Stimulated activated CD4-positive, alpha-beta T cell treated with anti-CD3 and anti-CD28 coated beads, Interleukin-12 subunit alpha, Interleukin-12 subunit beta, amount 100 ng/mL, for 4 hours (primary cell): ENCODE measurements at regions not wholly inside any gene's neighbourhood (a gene's known extent, or its start where the extent isn't known, plus 50 kb on each side); places are given as distances from the start of the nearest gene placed in this dataset.
A peak's percentile ranks its signal among the peaks of the same experiment; 100 is the strongest.

Source experiments
- DNase-seq: peaks from one replicate; pipeline ENCODE4 v3.0.0-alpha.2; 2020

DNA sequence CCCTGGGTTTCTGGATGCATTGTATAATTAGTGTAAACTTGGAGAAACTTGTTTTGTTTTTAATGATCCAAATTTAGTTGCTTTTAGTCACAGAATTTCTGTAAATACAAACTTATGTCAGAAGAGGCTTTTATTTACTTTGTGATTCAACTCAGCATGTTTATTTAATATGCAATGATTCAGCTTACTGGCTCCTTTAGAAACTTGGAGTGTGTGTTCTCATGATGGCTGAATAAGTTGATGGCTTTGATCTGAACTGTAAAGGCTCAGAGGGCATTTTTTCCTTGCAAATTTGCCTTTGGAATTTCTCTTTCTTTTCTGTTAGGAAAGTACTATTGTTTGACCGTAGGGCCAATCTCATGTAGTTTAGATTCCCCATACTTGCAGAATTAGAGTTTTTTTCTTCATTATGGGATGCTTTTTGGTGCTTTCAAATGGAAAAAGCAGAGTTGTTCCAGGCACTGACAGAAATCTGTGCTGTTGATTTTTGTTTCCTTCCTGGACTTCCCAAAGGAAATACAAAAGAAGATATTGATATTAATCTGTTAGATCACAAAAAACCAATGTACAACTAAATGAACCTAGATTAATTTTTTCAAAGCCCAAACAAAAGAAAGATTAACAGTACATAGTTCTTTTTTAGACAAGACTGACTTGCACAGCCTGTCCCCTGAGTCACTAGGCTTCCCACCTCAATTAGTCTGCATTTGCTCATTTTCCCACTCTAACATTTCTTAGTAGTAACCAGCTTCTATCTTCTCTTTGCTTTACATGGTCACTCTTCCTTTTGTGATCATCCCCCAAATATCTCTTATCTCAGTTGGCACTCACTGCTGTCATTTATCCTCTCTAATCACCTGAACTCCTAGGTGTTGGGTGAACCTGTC lies 96.8 kb upstream of the AGR3 start:
- DNase-seq = no peak

DNA sequence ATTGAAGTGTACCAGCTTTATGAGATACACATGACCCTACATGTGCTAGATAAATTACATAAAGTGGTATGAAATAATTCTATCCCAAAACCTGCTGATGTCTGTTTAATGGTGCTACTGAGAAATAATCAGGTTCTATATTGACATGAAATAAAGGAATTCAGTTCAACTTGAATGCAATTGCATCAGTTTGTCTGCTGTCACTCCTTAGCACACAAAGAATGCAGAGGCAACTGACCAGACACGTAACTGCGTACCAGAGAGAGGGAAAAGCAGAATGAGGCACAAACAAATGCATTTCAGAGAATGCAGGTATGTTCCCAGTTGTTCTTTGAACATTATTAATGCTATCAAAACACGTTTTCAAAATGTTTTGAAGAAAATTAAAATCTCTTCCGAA lies 98.8 kb upstream of the AGR3 start:
- DNase-seq = no peak

DNA sequence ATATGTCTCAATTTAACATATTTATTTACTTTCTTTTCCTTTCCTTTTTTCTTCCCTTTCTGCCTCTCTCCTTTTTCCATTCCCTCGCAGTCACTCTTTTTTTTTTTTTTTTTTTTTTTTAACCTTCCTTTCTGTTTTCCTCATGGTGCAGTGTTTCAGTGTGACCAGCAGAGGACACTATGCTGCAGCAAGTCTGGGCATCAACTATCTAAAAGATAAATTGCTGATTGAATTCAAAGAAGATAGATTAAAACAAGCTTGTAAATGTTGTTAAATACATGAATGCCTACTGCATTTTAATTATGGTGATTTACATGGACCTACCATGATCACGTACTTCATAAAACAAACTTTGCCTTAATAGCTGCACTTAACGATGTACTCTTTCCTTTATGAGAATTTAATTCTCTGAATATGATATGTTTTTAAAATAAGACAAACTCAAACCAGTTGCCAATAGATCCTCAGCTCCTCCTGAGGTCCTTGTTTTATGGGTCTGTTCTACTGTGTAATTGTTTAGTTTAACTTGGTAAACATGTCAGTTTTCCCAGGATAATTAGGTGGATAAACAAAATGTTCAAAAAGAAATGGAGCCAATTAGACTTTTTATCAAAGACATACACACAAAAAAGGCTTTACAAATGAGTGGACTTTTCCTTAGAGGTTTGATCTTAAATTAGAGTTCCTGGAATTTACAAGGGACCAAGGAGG lies 101.0 kb upstream of the AGR3 start:
- peak; percentile 11 for DNase-seq

DNA sequence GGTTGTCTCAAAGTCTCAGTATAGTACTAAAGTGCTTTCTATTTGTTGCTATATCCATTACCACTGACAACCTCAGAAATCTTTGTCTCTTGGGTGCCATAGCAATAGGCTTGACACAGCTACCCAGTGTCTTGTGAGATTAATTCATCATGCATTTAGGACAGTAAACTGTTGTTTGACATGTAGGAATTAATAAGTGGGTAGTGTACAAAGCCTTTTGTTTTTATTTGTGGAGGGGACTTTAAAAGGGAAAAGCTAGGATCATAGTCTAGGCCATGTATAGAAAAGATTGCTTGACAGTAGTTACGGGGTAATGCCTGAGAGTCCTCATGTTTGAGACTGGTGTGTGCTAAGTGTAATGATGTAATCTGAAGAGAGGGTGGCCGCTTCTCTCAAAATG lies 102.6 kb upstream of the AGR3 start:
- DNase-seq = no peak

DNA sequence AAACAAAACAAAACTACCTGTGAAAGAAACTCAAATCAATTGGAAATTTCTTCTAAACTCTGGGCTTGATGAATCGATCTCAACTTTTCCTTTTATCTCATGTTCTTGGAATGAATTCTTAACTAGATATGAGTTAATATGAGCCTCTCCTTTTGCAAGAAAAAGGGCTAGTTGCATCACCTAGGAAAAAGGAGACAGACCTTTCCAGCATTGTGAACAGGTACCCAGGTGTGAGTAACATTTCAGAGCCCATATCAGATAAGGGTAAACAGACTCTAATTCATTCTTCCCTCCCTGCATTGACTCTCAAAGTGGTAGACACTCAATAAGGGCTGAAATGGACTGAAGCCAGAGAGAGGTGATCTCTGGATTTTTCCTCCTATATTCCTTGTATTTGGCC lies 103.8 kb upstream of the AGR3 start:
- DNase-seq = no peak

DNA sequence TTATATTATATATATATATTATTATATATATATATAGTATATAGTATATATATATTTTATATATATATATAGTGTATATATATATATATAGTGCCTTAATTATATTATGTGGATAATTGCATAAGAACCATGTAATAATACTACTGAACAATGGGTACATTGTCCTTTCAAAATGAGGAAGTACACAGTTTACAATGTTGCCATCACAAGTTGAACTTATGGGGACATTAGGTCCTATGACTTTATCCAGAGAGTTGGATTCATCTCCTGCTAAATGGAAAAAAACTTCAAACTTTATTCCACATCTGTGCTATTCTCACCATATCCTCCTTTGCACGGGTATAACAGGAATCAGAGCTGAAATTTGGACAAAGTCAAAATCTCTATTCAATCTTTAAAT lies 105.0 kb upstream of the AGR3 start:
- DNase-seq = no peak

DNA sequence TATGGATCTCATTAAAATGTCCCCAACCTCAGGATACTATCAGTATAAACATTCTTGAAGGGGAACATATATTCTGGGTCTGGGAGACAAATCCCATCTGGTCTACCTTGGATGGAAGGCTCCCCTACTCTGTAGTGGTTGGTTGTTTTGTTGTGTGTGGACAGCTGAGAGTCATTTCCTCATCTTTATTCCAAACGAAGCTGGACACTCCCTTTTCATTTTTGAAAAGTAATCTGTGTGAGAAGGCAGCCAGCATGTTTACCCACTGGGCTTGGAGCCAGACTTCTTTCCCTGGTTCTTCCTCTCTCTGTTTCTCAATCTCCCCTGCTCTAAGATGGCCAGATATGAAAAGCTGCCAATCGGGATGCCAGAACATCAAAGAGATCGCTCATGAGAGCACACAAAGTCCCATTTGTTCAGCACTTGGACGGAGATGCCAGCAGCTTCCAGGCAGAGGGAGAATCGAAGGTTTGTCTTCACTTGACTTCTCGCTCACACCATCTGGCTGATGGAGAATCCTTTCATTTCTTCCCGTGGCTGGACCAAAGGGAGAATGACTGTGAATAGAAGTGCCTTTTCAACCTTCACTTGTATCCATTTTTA lies 108.1 kb upstream of the AGR3 start:
- DNase-seq = no peak

DNA sequence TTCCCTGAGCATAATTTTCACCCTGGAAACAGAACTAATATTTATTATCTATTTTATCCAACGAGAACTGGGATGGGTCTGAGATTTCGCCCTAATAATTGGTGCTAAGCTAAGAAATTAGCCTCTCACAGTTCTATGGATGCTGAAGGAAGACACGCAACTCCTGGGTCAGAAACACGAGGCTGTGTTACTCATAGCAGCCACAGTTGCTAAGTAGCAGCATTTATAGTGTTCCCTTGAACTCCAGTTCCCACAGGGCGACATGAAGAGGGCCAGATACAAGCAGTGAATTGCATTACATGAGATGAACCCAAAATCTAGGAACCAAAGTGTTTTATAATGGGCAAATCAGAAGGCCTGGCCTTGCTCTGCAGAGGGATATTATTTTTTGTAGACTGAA lies 109.8 kb upstream of the AGR3 start:
- no peak for DNase-seq

DNA sequence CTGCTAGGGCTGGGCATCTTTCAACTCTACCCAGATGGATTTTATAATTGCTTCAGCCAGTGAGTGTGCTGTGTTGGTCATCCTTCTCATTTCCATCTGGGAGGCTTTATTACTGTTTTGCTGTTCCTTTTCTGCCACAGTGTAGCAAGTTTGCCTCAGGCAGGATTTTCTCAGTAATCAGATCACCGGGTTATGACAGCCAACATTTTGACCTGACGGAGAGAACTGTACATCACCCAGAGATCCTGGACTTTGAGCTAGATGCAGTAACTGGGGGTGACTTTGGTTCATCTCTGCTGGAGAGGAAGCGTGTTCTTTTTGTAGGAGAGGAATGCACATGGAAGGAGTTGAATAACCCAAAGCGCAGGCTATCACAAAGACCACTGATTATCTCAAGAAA lies 111.8 kb upstream of the AGR3 start:
- no peak for DNase-seq

DNA sequence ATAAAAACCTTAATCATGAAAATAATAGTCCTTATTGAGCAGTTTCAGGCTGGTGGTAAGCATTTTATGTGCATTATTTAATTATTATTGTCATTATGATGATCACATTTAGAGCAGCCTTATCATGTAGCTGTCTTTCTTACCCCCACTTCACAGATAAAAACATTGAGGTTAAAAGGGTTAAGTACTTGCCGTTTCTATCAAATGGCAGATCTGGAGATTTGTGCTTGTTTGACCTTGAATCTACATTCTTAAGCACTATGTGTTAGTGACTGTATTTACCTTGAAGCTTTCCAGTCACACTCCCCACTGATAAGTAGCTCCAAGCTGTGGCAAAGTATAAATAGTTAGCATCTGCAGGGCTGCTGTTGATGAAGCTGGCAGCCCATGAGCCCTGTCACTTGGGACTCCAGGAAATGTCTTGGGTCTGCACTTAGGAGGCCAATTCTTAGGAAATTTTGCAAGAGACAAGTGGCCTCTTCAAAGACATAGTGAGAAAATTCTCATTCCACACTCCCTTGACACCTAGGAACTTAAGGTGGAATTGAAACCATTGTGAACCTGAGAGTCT lies 116.8 kb upstream of the AGR3 start:
- no peak for DNase-seq

DNA sequence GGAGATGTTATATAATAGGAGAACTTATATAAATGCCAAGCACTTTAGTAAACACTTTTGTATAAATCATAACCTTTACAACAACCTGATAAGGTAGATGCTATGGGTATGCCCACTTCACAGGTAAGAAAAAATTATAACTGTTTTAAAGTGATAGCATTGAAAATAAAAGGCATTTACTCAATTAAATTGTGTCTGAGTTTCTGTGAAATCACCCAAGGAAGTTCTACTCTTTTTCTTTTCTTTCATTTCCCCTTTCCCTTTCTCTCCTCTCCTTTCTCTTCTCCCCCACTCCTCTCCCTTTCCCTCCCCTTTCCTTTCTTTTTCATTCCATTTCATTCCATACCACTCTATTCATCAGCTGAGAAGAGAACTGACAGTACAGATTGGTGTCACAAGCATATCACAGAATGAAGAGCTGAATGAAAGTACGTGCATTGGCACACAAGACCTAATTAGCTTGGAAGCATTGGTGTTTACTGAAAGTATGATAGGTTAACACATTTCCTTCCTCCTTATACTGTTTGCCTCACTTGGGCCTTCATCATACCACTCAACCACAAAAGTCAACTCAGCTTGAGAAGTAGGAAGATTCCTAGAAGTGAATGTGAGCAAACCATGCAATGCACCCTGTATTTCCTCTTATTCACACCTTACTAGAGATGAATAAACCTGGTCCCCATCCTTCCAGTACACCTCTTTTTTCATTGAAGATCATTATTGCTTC lies 117.9 kb upstream of the AGR3 start:
- DNase-seq = no peak

DNA sequence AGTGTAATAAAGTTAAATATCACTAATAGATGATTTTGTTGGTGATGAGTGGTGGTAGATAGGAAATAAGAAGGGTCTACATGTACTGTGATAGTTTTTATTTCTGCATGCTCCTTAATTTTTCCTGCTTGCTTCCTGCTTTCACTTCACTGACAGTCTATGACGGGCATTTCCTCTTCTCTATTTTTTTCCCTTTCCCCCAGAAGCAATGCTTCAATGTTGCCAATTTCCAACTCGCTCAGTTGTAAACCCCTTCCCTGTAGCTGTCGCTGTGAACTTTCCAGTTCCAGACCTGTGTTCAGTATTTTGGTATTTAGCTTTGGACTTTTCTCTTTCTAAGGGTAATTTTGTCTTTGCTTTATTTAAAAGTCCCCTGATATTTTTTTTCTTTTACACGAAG lies 123.5 kb upstream of the AGR3 start:
- DNase-seq = no peak

DNA sequence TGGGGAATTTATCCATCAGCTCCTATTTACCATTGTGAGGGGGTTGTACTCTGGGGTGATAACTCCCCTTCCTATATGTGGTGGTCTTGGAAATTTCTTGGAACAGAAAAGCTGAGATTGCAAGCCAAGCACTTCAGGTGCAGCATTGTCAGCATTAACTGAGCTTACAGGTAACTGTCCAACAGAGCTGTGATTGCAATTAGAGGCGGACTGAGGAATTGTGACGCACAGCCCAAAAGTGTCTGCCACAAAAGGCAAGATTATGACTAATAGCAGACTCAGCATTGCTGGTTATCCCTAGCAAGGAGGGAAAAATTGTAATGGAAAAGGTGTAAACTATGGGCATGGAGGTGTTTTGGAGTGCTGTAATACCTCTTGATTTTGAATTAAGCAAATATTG lies 126.1 kb upstream of the AGR3 start:
- no peak for DNase-seq

DNA sequence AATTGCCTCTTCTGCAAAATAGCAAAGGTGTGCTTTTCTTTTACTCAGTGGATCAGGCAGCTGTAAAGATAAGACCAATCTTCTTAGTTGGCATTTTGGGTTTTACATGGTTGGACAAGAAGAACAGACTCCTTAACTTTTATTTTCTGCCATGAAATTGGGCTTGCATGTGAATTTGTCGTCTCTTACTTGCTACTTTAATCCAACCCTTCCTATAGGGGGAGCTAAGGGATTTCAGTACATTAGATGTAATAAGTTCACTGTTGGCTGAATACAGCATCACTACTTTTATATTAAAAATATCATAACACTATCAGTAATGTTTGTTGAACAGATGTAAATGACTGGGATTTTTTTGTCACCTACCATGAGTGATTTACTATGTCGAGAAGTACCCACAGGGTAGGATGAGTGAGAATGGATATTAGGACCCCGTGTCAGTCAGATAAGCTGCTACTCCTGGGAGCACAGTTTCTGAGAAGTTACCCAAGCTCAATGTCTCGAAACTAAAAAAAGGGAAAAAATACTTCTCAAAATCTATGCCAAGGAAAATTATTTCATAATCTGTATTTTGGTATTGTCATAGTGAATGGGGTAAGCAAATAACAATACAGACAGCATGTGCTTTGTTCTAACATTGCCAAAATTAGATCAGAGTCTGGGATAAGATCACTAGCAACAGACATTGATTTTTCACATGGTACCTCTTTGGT lies 127.4 kb upstream of the AGR3 start:
- no peak for DNase-seq

DNA sequence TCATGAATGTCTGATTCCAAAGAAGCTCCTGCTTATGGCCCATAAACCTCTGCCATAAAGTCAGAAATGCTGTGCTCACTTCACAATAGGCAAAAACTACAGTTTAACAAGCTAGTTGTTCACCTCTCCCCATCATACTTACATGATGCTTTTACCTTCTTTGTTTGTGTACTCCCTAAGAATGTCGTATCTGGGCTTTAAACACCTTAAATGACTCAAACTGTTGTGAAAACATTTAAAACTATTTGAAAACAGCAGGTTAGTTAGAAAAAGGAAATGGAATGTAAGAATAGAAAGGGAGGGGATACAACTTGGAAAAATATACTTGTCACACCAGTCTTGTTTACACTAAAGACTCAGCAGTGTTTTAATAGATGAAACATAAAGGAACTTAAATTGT lies 128.2 kb upstream of the AGR3 start:
- DNase-seq = no peak

DNA sequence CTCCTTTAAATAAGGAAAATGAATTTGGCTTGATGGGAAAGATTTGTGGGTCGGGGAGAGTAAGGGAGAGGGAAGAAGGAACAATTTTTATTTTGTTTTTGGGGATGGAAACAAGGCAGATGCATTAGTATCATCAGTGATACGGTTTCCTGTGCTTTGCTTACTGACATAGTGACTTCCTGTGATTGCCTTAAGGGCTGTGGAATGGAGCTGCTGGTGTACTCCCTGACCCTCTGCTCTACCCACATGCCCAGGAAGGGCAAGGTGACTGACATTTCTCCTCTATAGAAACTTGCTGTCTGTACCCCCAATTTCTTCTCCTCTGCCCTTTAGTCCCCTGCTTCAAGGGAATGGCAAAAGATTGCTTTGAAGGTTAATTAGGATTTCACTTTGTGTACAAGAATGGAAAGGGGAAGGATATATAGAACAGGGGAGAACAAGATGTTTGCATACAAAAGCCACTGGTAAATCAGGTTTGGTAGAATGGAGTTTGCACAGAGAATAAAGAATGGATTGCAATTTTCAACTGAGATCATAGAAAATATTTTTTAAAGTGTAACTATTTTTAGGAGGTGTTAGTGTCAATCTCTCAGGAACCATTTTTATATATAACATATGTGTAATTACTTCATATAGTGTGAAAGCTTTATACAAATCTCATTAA lies 129.0 kb upstream of the AGR3 start:
- DNase-seq = no peak

DNA sequence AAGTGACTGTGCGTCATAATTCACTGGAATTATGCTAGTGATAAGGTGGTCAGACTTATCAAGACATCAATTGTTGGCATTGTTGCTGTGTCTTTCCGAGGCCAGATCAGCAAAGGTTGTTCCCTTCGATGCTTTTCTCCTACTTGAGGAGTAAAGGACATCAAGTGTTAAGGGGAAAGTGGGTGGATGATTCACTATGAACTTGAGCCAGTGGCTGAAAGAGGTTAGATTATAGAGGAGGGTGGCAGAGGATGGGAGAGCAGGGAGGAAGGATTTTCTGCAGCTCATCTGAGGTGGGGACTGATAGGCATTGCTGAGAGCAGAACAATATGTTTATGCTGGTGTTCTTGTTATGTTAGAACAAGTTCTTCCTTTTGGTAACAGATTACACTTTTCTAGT lies 131.4 kb upstream of the AGR3 start:
- no peak for DNase-seq

DNA sequence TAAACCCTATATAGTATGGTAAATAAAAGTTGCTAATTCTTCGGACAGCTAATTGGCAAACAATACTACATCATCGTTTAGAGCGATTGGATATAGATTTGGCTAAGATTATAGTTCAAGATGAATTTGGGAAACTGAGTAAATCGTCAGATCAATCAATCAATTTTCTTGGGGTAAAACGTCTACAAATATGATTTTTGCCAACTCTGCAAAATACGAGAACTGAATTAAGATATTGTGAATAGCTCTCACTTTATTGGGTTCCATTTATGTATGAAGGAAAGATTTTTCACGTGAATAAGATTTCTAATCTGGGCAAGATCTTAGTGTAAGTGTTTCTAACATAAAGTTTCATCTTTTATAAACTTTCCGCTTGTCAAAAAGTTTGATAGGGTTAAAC lies 132.9 kb upstream of the AGR3 start:
- no peak for DNase-seq

DNA sequence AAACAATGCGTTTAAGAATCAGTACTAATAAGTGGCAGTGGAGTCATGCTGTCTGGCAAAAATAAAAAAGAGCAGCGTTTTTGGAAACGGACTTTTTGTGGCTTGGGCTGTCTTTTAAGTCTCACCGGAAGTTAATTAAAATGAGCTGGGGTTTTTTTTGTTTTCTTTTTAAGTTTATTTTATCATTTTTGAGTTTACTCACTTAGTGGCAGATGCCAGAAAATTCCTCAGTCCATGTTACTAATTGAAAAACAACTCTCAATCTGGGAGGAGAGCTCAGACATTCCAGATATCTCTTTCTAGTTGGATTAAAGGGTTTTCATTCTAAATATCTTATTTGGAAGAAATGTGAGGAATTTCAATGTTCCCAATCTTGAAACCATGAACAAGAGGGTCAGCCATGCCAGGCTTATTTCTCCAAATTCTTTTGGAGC lies 133.8 kb upstream of the AGR3 start:
- DNase-seq = no peak

DNA sequence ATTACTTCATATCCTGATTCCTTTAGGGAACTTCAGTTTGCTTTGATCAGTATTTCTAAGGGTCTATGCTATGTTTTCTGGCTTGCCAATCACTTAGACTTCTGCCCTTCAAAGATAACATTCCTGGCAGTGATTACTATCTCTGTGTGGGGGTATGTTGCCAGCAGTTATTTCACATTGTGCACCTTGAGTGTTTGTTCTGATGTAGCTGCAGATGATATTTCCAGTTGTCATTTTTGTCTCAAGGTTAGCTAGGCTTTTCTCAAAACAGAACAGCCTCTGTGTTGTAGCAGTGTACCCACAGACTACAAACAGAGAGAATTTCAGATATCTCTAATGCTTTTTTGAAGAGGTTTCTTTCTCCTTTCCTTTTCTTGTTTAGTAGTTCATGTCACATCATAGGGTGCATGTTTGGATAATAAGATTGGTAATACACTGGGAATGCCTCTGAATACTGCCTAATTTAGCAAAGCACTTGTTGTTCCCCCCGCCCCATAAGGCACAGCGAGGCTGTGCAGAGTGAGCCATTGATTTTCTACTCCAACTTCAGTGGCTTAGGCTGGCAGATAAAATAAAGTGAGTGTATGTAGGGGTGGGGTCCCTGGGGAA lies 134.7 kb upstream of the AGR3 start:
- no peak for DNase-seq

DNA sequence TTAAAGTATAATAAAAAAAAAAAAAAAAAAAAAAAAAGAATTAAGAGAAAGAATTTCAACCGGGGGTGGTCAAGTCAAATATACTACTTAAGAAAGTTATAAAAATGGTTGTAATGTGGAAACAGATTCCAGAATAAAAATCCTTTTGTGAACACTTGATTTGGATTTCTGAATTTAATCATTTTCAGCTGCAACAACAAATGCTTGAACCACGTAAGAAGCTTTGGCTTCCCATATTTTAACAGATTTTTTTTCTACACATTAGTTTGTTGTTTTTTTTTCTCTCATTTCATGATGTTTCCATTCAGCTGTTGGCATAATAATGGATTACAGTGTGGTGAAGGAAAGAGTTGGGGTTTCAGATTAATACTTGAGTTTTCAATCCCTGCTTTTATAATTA lies 137.3 kb upstream of the AGR3 start:
- no peak for DNase-seq
